GM23248 (cell line): ENCODE measurements at regions not wholly inside any gene's neighbourhood (a gene's known extent, or its start where the extent isn't known, plus 50 kb on each side); places are given as distances from the start of the nearest gene placed in this dataset.

Source experiments
- EZH2 ChIP-seq: fragments of 200-600 bp; sonication (generic); IDR thresholded peaks from 2 replicates; pipeline ENCODE4 v1.6.1; 2018; ENCODE audit warnings: antibody characterized with exemption, mild to moderate bottlenecking; ENCODE audit not compliant: insufficient read depth, poor library complexity, severe bottlenecking
- EZH2phosphoT487 ChIP-seq: fragments of 200-600 bp; sonication (generic); IDR thresholded peaks from 2 replicates; pipeline ENCODE4 v1.6.1; 2018; ENCODE audit warnings: antibody characterized with exemption, moderate library complexity, mild to moderate bottlenecking, low read depth; ENCODE audit not compliant: insufficient read depth

- TF ChIP-seq EZH2phosphoT487 = no peak
- TF ChIP-seq EZH2 = no peak
Observed at GRCh38 chr4:56213543-56213942, 173.7 kb downstream of the AASDH start.
